ENCODE measurements at regions not wholly inside any gene's neighbourhood (a gene's known extent, or its start where the extent isn't known, plus 50 kb on each side); places are given as distances from the start of the nearest gene placed in this dataset.

- TF ChIP-seq, protein P1, sequence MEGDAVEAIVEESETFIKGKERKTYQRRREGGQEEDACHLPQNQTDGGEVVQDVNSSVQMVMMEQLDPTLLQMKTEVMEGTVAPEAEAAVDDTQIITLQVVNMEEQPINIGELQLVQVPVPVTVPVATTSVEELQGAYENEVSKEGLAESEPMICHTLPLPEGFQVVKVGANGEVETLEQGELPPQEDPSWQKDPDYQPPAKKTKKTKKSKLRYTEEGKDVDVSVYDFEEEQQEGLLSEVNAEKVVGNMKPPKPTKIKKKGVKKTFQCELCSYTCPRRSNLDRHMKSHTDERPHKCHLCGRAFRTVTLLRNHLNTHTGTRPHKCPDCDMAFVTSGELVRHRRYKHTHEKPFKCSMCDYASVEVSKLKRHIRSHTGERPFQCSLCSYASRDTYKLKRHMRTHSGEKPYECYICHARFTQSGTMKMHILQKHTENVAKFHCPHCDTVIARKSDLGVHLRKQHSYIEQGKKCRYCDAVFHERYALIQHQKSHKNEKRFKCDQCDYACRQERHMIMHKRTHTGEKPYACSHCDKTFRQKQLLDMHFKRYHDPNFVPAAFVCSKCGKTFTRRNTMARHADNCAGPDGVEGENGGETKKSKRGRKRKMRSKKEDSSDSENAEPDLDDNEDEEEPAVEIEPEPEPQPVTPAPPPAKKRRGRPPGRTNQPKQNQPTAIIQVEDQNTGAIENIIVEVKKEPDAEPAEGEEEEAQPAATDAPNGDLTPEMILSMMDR (IDR thresholded peaks at IDR 0.05; ENCODE audit: insufficient read depth, low read depth, low read length), result no peak
- TF ChIP-seq EZH2 (IDR thresholded peaks at IDR 0.05; ENCODE audit: insufficient read depth, low read length), result no peak
Measured at GRCh38 chrX:112391313-112391712, 288.4 kb downstream of the LHFPL1 start.

Measured in astrocyte (in vitro differentiated cells and primary cell).